ENCODE measurements at regions not wholly inside any gene's neighbourhood (a gene's known extent, or its start where the extent isn't known, plus 50 kb on each side); places are given as distances from the start of the nearest gene placed in this dataset.

- ChIA-PET CTCF (interaction anchor here (0.6 kb wide), 1 partner anchor 278 kb away, joined by 3 read pairs; no protein-coding TSS in a partner anchor), POLR2A (no interaction called here)
- Histone ChIP-seq H3K27ac (ENCODE audit: extremely low read depth, low read depth, low read length) (no peak overlapping the region), H3K4me3 (ENCODE audit: low read depth, low read length) (no peak overlapping the region), H3K4me1 (ENCODE audit: control insufficient read depth, insufficient read depth, low read length) (no peaks in the 10 kb centered on the region), H3K36me3 (ENCODE audit: control insufficient read depth in 2 of 2, insufficient read depth in 1 of 2, low read length in 2 of 2) (no peaks in the 10 kb centered on the region), H3K9me3 (ENCODE audit: control insufficient read depth, insufficient read depth, low read depth, low read length) (no peaks in the 10 kb centered on the region)
- TF ChIP-seq ZXDB (tag by site-specific recombination; IDR thresholded peaks at IDR 0.05) (no peak), EGR2 (tag by site-specific recombination; IDR thresholded peaks at IDR 0.05; ENCODE audit: low read depth) (no peak), ZNF335 (tag by site-specific recombination; conservative IDR thresholded peaks at IDR 0.05) (no peak), ZNF701 (tag by site-specific recombination; IDR thresholded peaks at IDR 0.05) (no peak)
- TF ChIP-seq, protein P1, sequence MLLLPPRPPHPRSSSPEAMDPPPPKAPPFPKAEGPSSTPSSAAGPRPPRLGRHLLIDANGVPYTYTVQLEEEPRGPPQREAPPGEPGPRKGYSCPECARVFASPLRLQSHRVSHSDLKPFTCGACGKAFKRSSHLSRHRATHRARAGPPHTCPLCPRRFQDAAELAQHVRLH (tag by site-specific recombination; IDR thresholded peaks at IDR 0.05) = no peak
These were observed 290.7 kb downstream of the TCF7L2 start for GRCh38 chr10:113240736-113241135.

DNA sequence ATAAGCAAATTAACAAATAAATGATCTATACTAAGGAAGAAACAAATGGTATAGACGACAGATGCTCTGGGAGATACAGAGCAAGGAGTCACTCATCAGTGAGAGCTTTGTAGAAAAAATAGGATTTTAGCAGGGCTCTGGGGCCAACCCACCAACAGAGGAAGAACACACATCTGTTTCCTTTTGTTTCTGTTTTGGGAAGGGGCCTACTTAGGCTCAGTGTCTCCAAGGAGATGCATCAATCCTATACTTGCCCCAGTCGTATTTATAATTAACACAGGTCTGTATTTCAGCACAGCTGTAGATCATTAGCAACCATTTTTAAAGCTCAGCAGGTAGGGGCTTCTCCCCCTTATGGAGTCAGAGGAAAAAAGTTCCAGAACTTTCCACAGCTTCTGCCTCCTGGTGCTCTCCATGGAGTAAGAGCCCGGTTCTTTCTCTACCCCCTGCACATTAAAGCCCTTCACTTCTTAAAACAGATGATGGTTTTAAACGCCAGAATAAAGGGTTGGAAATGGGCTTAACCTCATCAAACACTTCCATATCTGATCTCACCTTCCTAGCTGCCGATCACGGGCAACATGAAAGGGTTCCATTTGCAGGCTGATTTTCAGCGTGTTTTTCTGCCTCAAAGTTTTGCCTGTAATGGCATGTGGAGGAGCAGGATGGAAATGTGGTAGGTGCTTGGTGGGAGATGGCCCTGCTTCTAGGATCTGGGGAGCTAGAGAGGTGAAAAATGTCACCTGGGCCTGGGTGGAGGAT lies 291.7 kb downstream of the TCF7L2 start:
- H3K9me3 ChIP-seq (ENCODE audit: control insufficient read depth, insufficient read depth, low read depth, low read length) = no peaks in the 10 kb centered on the region
- ChIA-PET CTCF (no interaction called here), POLR2A (no interaction called here)
- no peaks in the 10 kb centered on the region for H3K36me3 ChIP-seq (ENCODE audit: control insufficient read depth in 2 of 2, insufficient read depth in 1 of 2, low read length in 2 of 2)
- H3K4me1 ChIP-seq (ENCODE audit: control insufficient read depth, insufficient read depth, low read length) = no peaks in the 10 kb centered on the region
- TF ChIP-seq ZNF830 (tag by site-specific recombination; IDR thresholded peaks at IDR 0.05; ENCODE audit: low read depth) (no peak), ZNF610 (tag by site-specific recombination; IDR thresholded peaks at IDR 0.05; ENCODE audit: borderline replicate concordance) (no peak), ZNF791 (tag by site-specific recombination; IDR thresholded peaks at IDR 0.05) (no peak), ZNF521 (tag by site-specific recombination; IDR thresholded peaks at IDR 0.05) (no peak), ZNF366 (tag by site-specific recombination; conservative IDR thresholded peaks at IDR 0.05) (no peak), ZNF239 (tag by site-specific recombination; IDR thresholded peaks at IDR 0.05) (no peak)
- no peak overlapping the region for H3K4me3 ChIP-seq (ENCODE audit: low read depth, low read length)
- H3K27ac ChIP-seq (ENCODE audit: extremely low read depth, low read depth, low read length) = no peak overlapping the region

- POLR2A ChIA-PET = no interaction called here
- Histone ChIP-seq H3K4me3 (ENCODE audit: low read depth, low read length) (no peak overlapping the region), H3K4me1 (ENCODE audit: control insufficient read depth, insufficient read depth, low read length) (no peaks in the 10 kb centered on the region), H3K36me3 (ENCODE audit: control insufficient read depth in 2 of 2, insufficient read depth in 1 of 2, low read length in 2 of 2) (no peaks in the 10 kb centered on the region), H3K27ac (ENCODE audit: extremely low read depth, low read depth, low read length) (no peak overlapping the region), H3K9me3 (ENCODE audit: control insufficient read depth, insufficient read depth, low read depth, low read length) (no peaks in the 10 kb centered on the region)
- CTCF ChIA-PET = no interaction called here
- no peak for TF ChIP-seq ZNF785 (tag by site-specific recombination; IDR thresholded peaks at IDR 0.05)
- no peak for TF ChIP-seq SALL2 (tag by site-specific recombination; IDR thresholded peaks at IDR 0.05; ENCODE audit: borderline replicate concordance)
- TF ChIP-seq, protein P2, sequence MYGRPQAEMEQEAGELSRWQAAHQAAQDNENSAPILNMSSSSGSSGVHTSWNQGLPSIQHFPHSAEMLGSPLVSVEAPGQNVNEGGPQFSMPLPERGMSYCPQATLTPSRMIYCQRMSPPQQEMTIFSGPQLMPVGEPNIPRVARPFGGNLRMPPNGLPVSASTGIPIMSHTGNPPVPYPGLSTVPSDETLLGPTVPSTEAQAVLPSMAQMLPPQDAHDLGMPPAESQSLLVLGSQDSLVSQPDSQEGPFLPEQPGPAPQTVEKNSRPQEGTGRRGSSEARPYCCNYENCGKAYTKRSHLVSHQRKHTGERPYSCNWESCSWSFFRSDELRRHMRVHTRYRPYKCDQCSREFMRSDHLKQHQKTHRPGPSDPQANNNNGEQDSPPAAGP (tag by site-specific recombination; IDR thresholded peaks at IDR 0.05) = no peak
- no peak for TF ChIP-seq ZNF624 (tag by site-specific recombination; IDR thresholded peaks at IDR 0.05)
- no peak for TF ChIP-seq SP2 (tag by site-specific recombination; IDR thresholded peaks at IDR 0.05)
- no peak for TF ChIP-seq ZNF623 (tag by site-specific recombination; IDR thresholded peaks at IDR 0.05)
- no peak for TF ChIP-seq ZSCAN5A (tag by site-specific recombination; IDR thresholded peaks at IDR 0.05)
- no peak for TF ChIP-seq GLI4 (tag by site-specific recombination; IDR thresholded peaks at IDR 0.05)
- no peak for TF ChIP-seq MZF1 (tag by site-specific recombination; IDR thresholded peaks at IDR 0.05; ENCODE audit: borderline replicate concordance)
- TF ChIP-seq ZNF701 (tag by site-specific recombination; IDR thresholded peaks at IDR 0.05) = no peak
- TF ChIP-seq ZNF660 (tag by site-specific recombination; IDR thresholded peaks at IDR 0.05) = no peak
- TF ChIP-seq, protein P3, sequence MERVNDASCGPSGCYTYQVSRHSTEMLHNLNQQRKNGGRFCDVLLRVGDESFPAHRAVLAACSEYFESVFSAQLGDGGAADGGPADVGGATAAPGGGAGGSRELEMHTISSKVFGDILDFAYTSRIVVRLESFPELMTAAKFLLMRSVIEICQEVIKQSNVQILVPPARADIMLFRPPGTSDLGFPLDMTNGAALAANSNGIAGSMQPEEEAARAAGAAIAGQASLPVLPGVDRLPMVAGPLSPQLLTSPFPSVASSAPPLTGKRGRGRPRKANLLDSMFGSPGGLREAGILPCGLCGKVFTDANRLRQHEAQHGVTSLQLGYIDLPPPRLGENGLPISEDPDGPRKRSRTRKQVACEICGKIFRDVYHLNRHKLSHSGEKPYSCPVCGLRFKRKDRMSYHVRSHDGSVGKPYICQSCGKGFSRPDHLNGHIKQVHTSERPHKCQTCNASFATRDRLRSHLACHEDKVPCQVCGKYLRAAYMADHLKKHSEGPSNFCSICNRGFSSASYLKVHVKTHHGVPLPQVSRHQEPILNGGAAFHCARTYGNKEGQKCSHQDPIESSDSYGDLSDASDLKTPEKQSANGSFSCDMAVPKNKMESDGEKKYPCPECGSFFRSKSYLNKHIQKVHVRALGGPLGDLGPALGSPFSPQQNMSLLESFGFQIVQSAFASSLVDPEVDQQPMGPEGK (tag by site-specific recombination; IDR thresholded peaks at IDR 0.05) = no peak
These were observed 293.3 kb downstream of the TCF7L2 start for GRCh38 chr10:113243311-113243710.

Data from HEK293 (cell line).